OCI-LY1 (cell line): ENCODE measurements at regions not wholly inside any gene's neighbourhood (a gene's known extent, or its start where the extent isn't known, plus 50 kb on each side); places are given as distances from the start of the nearest gene placed in this dataset.

Experiments
- H2AFZ ChIP-seq: fragments of 200-600 bp; sonication (generic), shearing (Covaris generic); 2 replicates; pipeline ENCODE4 v1.6.0; 2014; ENCODE audit warnings: antibody characterized with exemption, mild to moderate bottlenecking, low read length
- H3F3A ChIP-seq: fragments of 200-600 bp; sonication (generic), shearing (Covaris generic); 2 replicates; pipeline ENCODE4 v1.6.0; 2014; ENCODE audit warnings: mild to moderate bottlenecking, antibody characterized with exemption, low read length, moderate library complexity; ENCODE audit not compliant: insufficient read depth
- H3K27ac ChIP-seq: fragments of 200-600 bp; sonication (generic); 2 replicates; pipeline ENCODE4 v1.5.1; 2014; ENCODE audit warnings: low read length, mixed run types, mild to moderate bottlenecking, low read depth; ENCODE audit not compliant: poor library complexity, severe bottlenecking
- H3K27me3 ChIP-seq: fragments of 200-600 bp; sonication (generic); 2 replicates; pipeline ENCODE4 v1.6.0; 2014; ENCODE audit warnings: antibody characterized with exemption, mild to moderate bottlenecking, low read length, moderate library complexity; ENCODE audit not compliant: insufficient read depth
- H3K36me3 ChIP-seq: fragments of 200-600 bp; sonication (generic); 2 replicates; pipeline ENCODE4 v1.6.1; 2014; ENCODE audit warnings: mild to moderate bottlenecking, antibody characterized with exemption, low read length, moderate library complexity, mixed read lengths; ENCODE audit not compliant: insufficient read depth
- H3K4me1 ChIP-seq: fragments of 200-600 bp; sonication (generic); 2 replicates; pipeline ENCODE4 v1.5.1; 2014; ENCODE audit warnings: mild to moderate bottlenecking, low read length, moderate library complexity; ENCODE audit not compliant: insufficient read depth, severe bottlenecking
- H3K4me2 ChIP-seq: fragments of 200-600 bp; sonication (generic), shearing (Covaris generic); 2 replicates; pipeline ENCODE4 v1.6.1; 2014; ENCODE audit warnings: low read length
- H3K4me3 ChIP-seq: fragments of 200-600 bp; sonication (generic); 2 replicates; pipeline ENCODE4 v1.5.1; 2014; ENCODE audit warnings: low read length, low read depth, mild to moderate bottlenecking, mixed read lengths; ENCODE audit not compliant: poor library complexity, severe bottlenecking
- H3K79me2 ChIP-seq: fragments of 200-600 bp; shearing (Covaris generic); 2 replicates; pipeline ENCODE4 v1.6.1; 2016; ENCODE audit warnings: mixed run types, low read length, mixed read lengths; ENCODE audit not compliant: insufficient read depth
- H3K9ac ChIP-seq: fragments of 200-600 bp; sonication (generic), shearing (Covaris generic); 2 replicates; pipeline ENCODE4 v1.6.1; 2014; ENCODE audit warnings: mild to moderate bottlenecking, low read length, mixed read lengths
- H3K9me2 ChIP-seq: fragments of 200-600 bp; sonication (generic), shearing (Covaris generic); 2 replicates; pipeline ENCODE4 v1.6.1; 2014; ENCODE audit warnings: low read depth, mild to moderate bottlenecking, low read length, mixed read lengths
- H3K9me3 ChIP-seq: fragments of 200-600 bp; shearing (Covaris generic); 2 replicates; pipeline ENCODE4 v1.6.1; 2014; ENCODE audit warnings: low read length, mixed read lengths
- H4K20me1 ChIP-seq: fragments of 200-600 bp; sonication (generic), shearing (Covaris generic); 2 replicates; pipeline ENCODE4 v1.6.0; 2016; ENCODE audit warnings: mild to moderate bottlenecking, low read length; ENCODE audit not compliant: insufficient read depth
- EZH2 ChIP-seq: fragments of 200-600 bp; sonication (generic), shearing (Covaris generic); IDR thresholded peaks from 2 replicates; pipeline ENCODE4 v1.8.0; 2017; ENCODE audit warnings: borderline replicate concordance, mixed run types, mild to moderate bottlenecking, antibody characterized with exemption, low read length, moderate library complexity, mixed read lengths
- TF ChIP-seq, protein P1 (sequence below): fragments of 200-600 bp; sonication (generic), shearing (Covaris generic); IDR thresholded peaks from 2 replicates; pipeline ENCODE4 v1.5.1; 2017; ENCODE audit warnings: mild to moderate bottlenecking, antibody characterized with exemption, low read length, moderate library complexity, mixed read lengths

DNA sequence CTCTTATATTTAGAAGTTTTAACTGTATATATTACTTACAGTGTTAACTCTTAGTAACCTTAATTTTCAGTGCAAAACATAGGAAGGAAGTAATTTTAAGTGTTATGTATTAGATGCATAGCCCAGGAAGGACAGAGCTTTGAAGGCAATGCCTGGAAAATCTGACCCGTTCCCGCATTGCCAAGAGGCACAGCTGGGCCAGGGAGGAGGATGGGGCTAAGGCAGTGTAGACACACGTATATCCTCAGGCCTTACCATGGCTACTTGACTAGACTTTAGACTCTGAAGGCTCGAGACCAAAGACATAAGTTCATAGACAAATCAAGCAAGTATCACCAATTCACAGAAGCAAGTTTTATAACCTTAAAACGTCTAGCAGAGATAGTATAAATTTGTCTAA is 1944.2 kb downstream of the OLFM4 start:
- TF ChIP-seq EZH2: no peak
- TF ChIP-seq, protein P1, sequence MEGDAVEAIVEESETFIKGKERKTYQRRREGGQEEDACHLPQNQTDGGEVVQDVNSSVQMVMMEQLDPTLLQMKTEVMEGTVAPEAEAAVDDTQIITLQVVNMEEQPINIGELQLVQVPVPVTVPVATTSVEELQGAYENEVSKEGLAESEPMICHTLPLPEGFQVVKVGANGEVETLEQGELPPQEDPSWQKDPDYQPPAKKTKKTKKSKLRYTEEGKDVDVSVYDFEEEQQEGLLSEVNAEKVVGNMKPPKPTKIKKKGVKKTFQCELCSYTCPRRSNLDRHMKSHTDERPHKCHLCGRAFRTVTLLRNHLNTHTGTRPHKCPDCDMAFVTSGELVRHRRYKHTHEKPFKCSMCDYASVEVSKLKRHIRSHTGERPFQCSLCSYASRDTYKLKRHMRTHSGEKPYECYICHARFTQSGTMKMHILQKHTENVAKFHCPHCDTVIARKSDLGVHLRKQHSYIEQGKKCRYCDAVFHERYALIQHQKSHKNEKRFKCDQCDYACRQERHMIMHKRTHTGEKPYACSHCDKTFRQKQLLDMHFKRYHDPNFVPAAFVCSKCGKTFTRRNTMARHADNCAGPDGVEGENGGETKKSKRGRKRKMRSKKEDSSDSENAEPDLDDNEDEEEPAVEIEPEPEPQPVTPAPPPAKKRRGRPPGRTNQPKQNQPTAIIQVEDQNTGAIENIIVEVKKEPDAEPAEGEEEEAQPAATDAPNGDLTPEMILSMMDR: no peak

DNA sequence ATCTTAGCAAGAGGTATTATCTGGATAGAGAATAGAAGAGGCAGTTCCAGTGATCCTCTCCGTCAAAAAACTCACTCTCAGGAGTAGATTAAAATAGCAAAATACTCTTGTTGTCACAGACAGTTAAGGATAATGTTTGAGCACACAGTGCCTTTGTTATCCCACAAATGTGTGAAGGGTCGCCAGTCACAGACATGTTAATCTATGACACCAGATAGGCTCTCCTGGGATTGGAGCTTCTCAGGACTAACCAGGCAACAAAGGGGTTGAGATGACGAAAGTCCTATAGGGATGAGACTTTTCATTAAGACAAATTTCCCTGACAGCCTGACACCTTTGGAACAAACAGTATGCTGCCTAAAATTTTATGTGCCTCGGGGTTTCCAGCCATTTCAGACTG is 1947.1 kb downstream of the OLFM4 start:
- no peaks in the 10 kb centered on the region for H3K9me2 ChIP-seq
- no peak overlapping the region for H2AFZ ChIP-seq
- H3K36me3 ChIP-seq: no peaks in the 10 kb centered on the region
- H3K27ac ChIP-seq: no peak overlapping the region
- H3K4me1 ChIP-seq: no peaks in the 10 kb centered on the region
- H3K9ac ChIP-seq: no peak overlapping the region
- H3K9me3 ChIP-seq: no peaks in the 10 kb centered on the region
- H3F3A ChIP-seq: no peaks in the 10 kb centered on the region
- no peaks in the 10 kb centered on the region for H3K27me3 ChIP-seq
- no peak for TF ChIP-seq EZH2
- TF ChIP-seq, protein P1: no peak
- no peak overlapping the region for H3K4me3 ChIP-seq
- no peaks in the 10 kb centered on the region for H4K20me1 ChIP-seq
- no peak overlapping the region for H3K4me2 ChIP-seq
- no peaks in the 10 kb centered on the region for H3K79me2 ChIP-seq

More for the DNA sequence above, 1944.2 kb downstream of the OLFM4 start:
- Histone ChIP-seq H3K4me2 (no peak overlapping the region), H3K27me3 (no peaks in the 10 kb centered on the region), H3K4me3 (no peak overlapping the region), H4K20me1 (no peaks in the 10 kb centered on the region), H3F3A (no peaks in the 10 kb centered on the region), H3K9ac (no peak overlapping the region), H2AFZ (no peak overlapping the region), H3K36me3 (no peaks in the 10 kb centered on the region), H3K79me2 (no peaks in the 10 kb centered on the region), H3K4me1 (no peaks in the 10 kb centered on the region), H3K27ac (no peak overlapping the region), H3K9me2 (no peaks in the 10 kb centered on the region), H3K9me3 (no peaks in the 10 kb centered on the region)

GRCh38 chr13:54980651-54981050 is 1952.0 kb downstream of the OLFM4 start:
- Histone ChIP-seq H3K27ac (no peak overlapping the region), H2AFZ (no peak overlapping the region)

More at GRCh38 chr13:54980651-54981050, 1952.0 kb downstream of the OLFM4 start:
- H3K9me3 ChIP-seq: no peaks in the 10 kb centered on the region
- no peaks in the 10 kb centered on the region for H4K20me1 ChIP-seq
- no peak overlapping the region for H3K9ac ChIP-seq
- no peaks in the 10 kb centered on the region for H3K4me1 ChIP-seq
- H3K9me2 ChIP-seq: no peaks in the 10 kb centered on the region
- no peak overlapping the region for H3K4me3 ChIP-seq
- H3K4me2 ChIP-seq: no peak overlapping the region
- TF ChIP-seq, protein P1: no peak
- TF ChIP-seq EZH2: no peak
- no peaks in the 10 kb centered on the region for H3K36me3 ChIP-seq
- H3F3A ChIP-seq: no peaks in the 10 kb centered on the region
- no peaks in the 10 kb centered on the region for H3K27me3 ChIP-seq
- no peaks in the 10 kb centered on the region for H3K79me2 ChIP-seq
